Tibial nerve (tissue), 3 donors: ENCODE measurements at regions not wholly inside any gene's neighbourhood (a gene's known extent, or its start where the extent isn't known, plus 50 kb on each side); places are given as distances from the start of the nearest gene placed in this dataset.

Source experiments
- CTCF ChIP-seq, 5 experiments: fragments of 200-600 bp in 3 of 5; fragments of 450-650 bp in 2 of 5; sonication (generic) in 3 of 5; IDR thresholded peaks; one replicate each; pipeline ENCODE4 v1.5.1; 2016 to 2019; ENCODE audit warnings: antibody characterized with exemption in 5 of 5, mild to moderate bottlenecking in 3 of 5, moderate library complexity in 2 of 5
- POLR2A ChIP-seq, 2 donors: fragments of 450-650 bp; IDR thresholded peaks; one replicate each; pipeline ENCODE4 v1.6.1; 2017; ENCODE audit warnings: antibody characterized with exemption in 2 of 2, mild to moderate bottlenecking in 2 of 2, moderate library complexity in 2 of 2

- TF ChIP-seq POLR2A (IDR thresholded peaks at IDR 0.05) (no peak), CTCF (IDR thresholded peaks at IDR 0.05) (no peak)
Measured at GRCh38 chr1:222045236-222045635, 303.3 kb upstream of the DUSP10 start.
